ENCODE measurements at regions not wholly inside any gene's neighbourhood (a gene's known extent, or its start where the extent isn't known, plus 50 kb on each side); places are given as distances from the start of the nearest gene placed in this dataset.

GRCh38 chr17:73974536-73974935 lies 228.9 kb upstream of the RPL38 start:
- CTCF ChIA-PET (ENCODE audit: low intra/inter-chr PET ratio, low total read pairs): no interaction called here
- Histone ChIP-seq H4K20me1 (ENCODE audit: insufficient read depth, low read length) (no peaks in the 10 kb centered on the region; the same call in 1 of the 2 replicates), H3K4me1 (ENCODE audit: insufficient read depth, low read length) (no peaks in the 10 kb centered on the region), H3K9me3 (ENCODE audit: low read length) (no peaks in the 10 kb centered on the region), H3K79me2 (ENCODE audit: insufficient read depth, low read length) (no peaks in the 10 kb centered on the region), H3K36me3 (replicated peaks in 1 of 2; ENCODE audit: control insufficient read depth in 1 of 2, insufficient read depth in 2 of 2, low read length in 2 of 2) (no peaks in the 10 kb centered on the region), H3K4me3 (replicated peaks in 1 of 3; ENCODE audit: insufficient read depth in 1 of 3, low read depth in 2 of 3, low read length in 3 of 3) (no peak overlapping the region), H3K9ac (ENCODE audit: insufficient read depth, low read depth, low read length) (no peak overlapping the region), H2AFZ (ENCODE audit: low read length) (no peak overlapping the region), H3K27ac (ENCODE audit: extremely low read length, insufficient read depth, low read length) (no peak overlapping the region), H3K27me3 (ENCODE audit: control insufficient read depth in 1 of 2, insufficient read depth in 2 of 2, low read length in 2 of 2) (peaks cover 5 to 78% of the 10 kb centered on the region in 2 experiments; a peak in 4 of 5 replicates), H3K4me2 (ENCODE audit: low read depth, low read length) (no peak overlapping the region)
- WGBS (ENCODE audit: low lambda C conversion rate): 88% methylated on average over 1 of the region's 1 CpG
- ATAC-seq: no peak
- in situ Hi-C loops (cut with HindIII; ENCODE audit: extremely low pct_ligation_motif_present, low pct_unique_long_range_greater_than_20kb) (loop anchor here (25.0 kb wide), 1 partner anchor 537 kb away; no protein-coding TSS in a partner anchor), intact Hi-C loops (cut with micrococcal nuclease; ENCODE audit: unreplicated experiment) (no loop called here)
- POLR2A ChIA-PET: no interaction called here
- no peak for FAIRE-seq
- DNase-seq (ENCODE audit: low spot score): no peak
- no TSS peak for BruUV-seq (replicated peaks)
- TF ChIP-seq ZNF33B (CRISPR knock-in tag; IDR thresholded peaks at IDR 0.05) (no peak), EHMT2 (IDR thresholded peaks at IDR 0.05; ENCODE audit: borderline replicate concordance, low read depth, low read length) (no peak), ZNF510 (CRISPR knock-in tag; IDR thresholded peaks at IDR 0.05; ENCODE audit: low read depth) (no peak), ZNF883 (CRISPR knock-in tag; IDR thresholded peaks at IDR 0.05; ENCODE audit: not compliant biosample characterization) (no peak), ZBTB26 (CRISPR knock-in tag; IDR thresholded peaks at IDR 0.05; ENCODE audit: borderline replicate concordance) (no peak), ZSCAN9 (CRISPR knock-in tag; IDR thresholded peaks at IDR 0.05; ENCODE audit: borderline replicate concordance) (no peak), FOSL1 (CRISPR knock-in tag; IDR thresholded peaks at IDR 0.05; ENCODE audit: borderline replicate concordance) (no peak), MAF1 (CRISPR knock-in tag; IDR thresholded peaks at IDR 0.05; ENCODE audit: borderline replicate concordance) (no peak), RERE (CRISPR knock-in tag; IDR thresholded peaks at IDR 0.05; ENCODE audit: low read depth) (no peak), PHB2 (IDR thresholded peaks at IDR 0.05; ENCODE audit: partially characterized antibody) (no peak), ZNF777 (CRISPR knock-in tag; IDR thresholded peaks at IDR 0.05) (no peak)
- TF ChIP-seq, protein P1, sequence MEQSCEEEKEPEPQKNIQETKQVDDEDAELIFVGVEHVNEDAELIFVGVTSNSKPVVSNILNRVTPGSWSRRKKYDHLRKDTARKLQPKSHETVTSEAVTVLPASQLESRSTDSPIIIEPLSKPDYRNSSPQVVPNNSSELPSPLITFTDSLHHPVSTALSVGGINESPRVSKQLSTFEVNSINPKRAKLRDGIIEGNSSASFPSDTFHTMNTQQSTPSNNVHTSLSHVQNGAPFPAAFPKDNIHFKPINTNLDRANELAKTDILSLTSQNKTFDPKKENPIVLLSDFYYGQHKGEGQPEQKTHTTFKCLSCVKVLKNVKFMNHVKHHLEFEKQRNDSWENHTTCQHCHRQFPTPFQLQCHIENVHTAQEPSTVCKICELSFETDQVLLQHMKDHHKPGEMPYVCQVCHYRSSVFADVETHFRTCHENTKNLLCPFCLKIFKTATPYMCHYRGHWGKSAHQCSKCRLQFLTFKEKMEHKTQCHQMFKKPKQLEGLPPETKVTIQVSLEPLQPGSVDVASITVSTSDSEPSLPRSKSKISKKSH (CRISPR knock-in tag; IDR thresholded peaks at IDR 0.05; ENCODE audit: borderline replicate concordance): no peak
- TF ChIP-seq, protein P2, sequence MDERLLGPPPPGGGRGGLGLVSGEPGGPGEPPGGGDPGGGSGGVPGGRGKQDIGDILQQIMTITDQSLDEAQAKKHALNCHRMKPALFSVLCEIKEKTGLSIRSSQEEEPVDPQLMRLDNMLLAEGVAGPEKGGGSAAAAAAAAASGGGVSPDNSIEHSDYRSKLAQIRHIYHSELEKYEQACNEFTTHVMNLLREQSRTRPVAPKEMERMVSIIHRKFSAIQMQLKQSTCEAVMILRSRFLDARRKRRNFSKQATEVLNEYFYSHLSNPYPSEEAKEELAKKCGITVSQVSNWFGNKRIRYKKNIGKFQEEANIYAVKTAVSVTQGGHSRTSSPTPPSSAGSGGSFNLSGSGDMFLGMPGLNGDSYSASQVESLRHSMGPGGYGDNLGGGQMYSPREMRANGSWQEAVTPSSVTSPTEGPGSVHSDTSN (CRISPR knock-in tag; IDR thresholded peaks at IDR 0.05): no peak

Data from HepG2 (cell line).